Thymus (tissue), 11 donors: ENCODE measurements at regions not wholly inside any gene's neighbourhood (a gene's known extent, or its start where the extent isn't known, plus 50 kb on each side); places are given as distances from the start of the nearest gene placed in this dataset.

Source experiments
- DNase-seq, 9 donors: peaks; one replicate each; pipeline ENCODE4 v3.0.0-alpha.2; 2013; ENCODE audit warnings: low spot score in 9 of 9, low read depth in 6 of 9, missing footprints in 1 of 9
- H3K27ac ChIP-seq, 2 donors: one replicate each; pipeline ENCODE4 v1.5.1; 2013; ENCODE audit warnings: control low read depth in 1 of 2, low read depth in 1 of 2, low read length in 1 of 2, mild to moderate bottlenecking in 1 of 2, moderate library complexity in 1 of 2
- H3K27me3 ChIP-seq, 2 donors: one replicate each; pipeline ENCODE4 v1.5.1; 2013; ENCODE audit warnings: low read length in 1 of 2; ENCODE audit not compliant: control insufficient read depth in 2 of 2, insufficient read depth in 1 of 2
- H3K36me3 ChIP-seq, 2 donors: one replicate each; pipeline ENCODE4 v1.5.1; 2013; ENCODE audit warnings: low read length in 1 of 2, mild to moderate bottlenecking in 1 of 2, moderate library complexity in 1 of 2; ENCODE audit not compliant: control insufficient read depth in 2 of 2, insufficient read depth in 2 of 2
- H3K4me1 ChIP-seq, 2 donors: one replicate each; pipeline ENCODE4 v1.5.1; 2013; ENCODE audit warnings: low read length in 2 of 2; ENCODE audit not compliant: control insufficient read depth in 2 of 2, insufficient read depth in 2 of 2
- H3K4me3 ChIP-seq, 2 donors: one replicate each; pipeline ENCODE4 v1.5.1; 2013; ENCODE audit warnings: low read length in 2 of 2, control low read depth in 1 of 2, mild to moderate bottlenecking in 1 of 2
- H3K9me3 ChIP-seq, 2 donors: one replicate each; pipeline ENCODE4 v1.5.1; 2013; ENCODE audit warnings: low read length in 1 of 2, mild to moderate bottlenecking in 1 of 2; ENCODE audit not compliant: control insufficient read depth in 2 of 2, insufficient read depth in 1 of 2
- WGBS: extraction: QIAGEN DNeasy Blood & Tissue Kit; methylation state at CpG from one replicate; pipeline ENCODE4 v1.1.7; 2013; 5-methylcytosine and 5-hydroxymethylcytosine counted together
- donor health status: healthy.

GRCh38 chr6:27617700-27618689, 145.1 kb upstream of the ZNF184 start:
- peaks cover 14 to 51% of the 10 kb centered on the region in 2 donors for H3K27me3 ChIP-seq
- no peaks in the 10 kb centered on the region for H3K4me1 ChIP-seq
- no peaks in the 10 kb centered on the region for H3K9me3 ChIP-seq
- H3K36me3 ChIP-seq, result no peaks in the 10 kb centered on the region
- 30% methylated on average over 32 of the region's 32 CpGs for WGBS
- no peak overlapping the region for H3K27ac ChIP-seq
- H3K4me3 ChIP-seq, result peak overlapping the region in 1 of 2 donors; percentile 10
- no peak for DNase-seq

DNA sequence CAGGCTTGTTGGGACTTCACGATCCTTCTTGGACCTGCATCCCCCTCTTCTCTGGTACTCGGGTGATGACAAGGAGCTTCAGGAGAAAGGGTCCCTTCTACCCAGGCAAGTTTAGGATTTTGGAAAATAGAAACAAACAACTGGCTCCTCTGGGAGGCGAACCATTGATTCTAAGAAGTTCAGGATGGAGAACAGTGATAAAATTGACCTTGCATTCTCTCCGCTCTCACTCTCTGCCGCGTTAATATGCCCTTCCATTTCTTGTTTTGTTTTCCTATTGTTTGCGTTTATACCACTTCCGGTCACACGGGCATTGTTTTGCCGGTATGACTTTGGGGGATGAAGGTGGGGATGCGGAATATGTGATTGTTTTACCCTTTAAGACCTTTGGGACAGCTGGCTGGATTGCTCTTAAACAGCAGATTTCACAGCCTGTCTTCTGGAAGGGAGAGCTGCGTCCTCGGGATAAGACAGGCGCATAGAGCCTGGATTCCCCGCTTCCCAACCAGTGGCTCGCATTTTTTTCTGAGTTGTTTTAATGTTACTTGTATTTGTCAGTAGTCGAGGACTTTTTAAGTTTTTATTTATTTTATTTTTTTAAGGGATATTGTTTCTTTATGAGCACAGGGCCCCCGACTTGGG, 144.3 kb upstream of the ZNF184 start:
- Histone ChIP-seq H3K27ac (no peak overlapping the region), H3K4me3 (no peak overlapping the region), H3K4me1 (no peaks in the 10 kb centered on the region), H3K27me3 (peaks cover 14 to 48% of the 10 kb centered on the region in 2 donors), H3K9me3 (no peaks in the 10 kb centered on the region), H3K36me3 (no peaks in the 10 kb centered on the region)
- 7% methylated on average over 18 of the region's 18 CpGs for WGBS
- DNase-seq, result no peak

- H3K4me3 ChIP-seq, result no peak overlapping the region
- 61% methylated on average over 6 of the region's 6 CpGs for WGBS
- no peak overlapping the region for H3K27ac ChIP-seq
Measured at GRCh38 chr6:27616328-27617045, 143.6 kb upstream of the ZNF184 start.

DNA sequence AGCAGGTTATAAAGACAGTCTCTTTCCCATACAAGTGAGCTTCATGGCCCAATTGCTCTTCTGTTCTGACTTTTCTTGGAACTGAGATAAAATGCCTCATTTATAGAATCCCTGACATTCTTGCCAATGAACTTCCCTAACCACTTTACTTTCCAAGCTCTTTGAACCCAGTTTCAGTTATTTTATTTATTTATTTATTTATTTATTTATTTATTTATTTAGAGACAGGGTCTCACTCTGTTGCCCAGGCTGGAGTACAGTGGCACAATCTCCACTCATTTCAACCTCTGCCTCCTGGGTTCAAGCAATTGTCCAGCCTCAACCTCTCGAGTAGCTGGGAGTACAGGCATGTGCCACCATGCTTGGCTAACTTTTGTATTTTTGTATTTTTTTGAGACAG, 138.5 kb upstream of the ZNF184 start:
- peaks cover 3 to 26% of the 10 kb centered on the region in 2 donors for H3K27me3 ChIP-seq
- 88% methylated on average over 1 of the region's 1 CpG for WGBS

More at GRCh38 chr6:27616328-27617045, 143.6 kb upstream of the ZNF184 start:
- H3K36me3 ChIP-seq, result no peaks in the 10 kb centered on the region
- no peak for DNase-seq
- peaks cover 14 to 50% of the 10 kb centered on the region in 2 donors for H3K27me3 ChIP-seq
- H3K9me3 ChIP-seq, result no peaks in the 10 kb centered on the region
- no peaks in the 10 kb centered on the region for H3K4me1 ChIP-seq

GRCh38 chr6:27608916-27609883, 136.3 kb upstream of the ZNF184 start:
- Histone ChIP-seq H3K4me1 (no peaks in the 10 kb centered on the region), H3K9me3 (no peaks in the 10 kb centered on the region), H3K27ac (no peak overlapping the region), H3K36me3 (no peaks in the 10 kb centered on the region), H3K4me3 (no peak overlapping the region), H3K27me3 (peaks cover 11 to 39% of the 10 kb centered on the region in 2 donors)
- WGBS, result 55% methylated on average over 8 of the region's 8 CpGs
- DNase-seq, result peak in 7 of 9 donors; percentile 10 to 53 (median 14)

More for the DNA sequence above, 138.5 kb upstream of the ZNF184 start:
- Histone ChIP-seq H3K4me3 (no peak overlapping the region), H3K27ac (no peak overlapping the region), H3K4me1 (no peaks in the 10 kb centered on the region), H3K9me3 (no peaks in the 10 kb centered on the region), H3K36me3 (no peaks in the 10 kb centered on the region)
- no peak for DNase-seq

DNA sequence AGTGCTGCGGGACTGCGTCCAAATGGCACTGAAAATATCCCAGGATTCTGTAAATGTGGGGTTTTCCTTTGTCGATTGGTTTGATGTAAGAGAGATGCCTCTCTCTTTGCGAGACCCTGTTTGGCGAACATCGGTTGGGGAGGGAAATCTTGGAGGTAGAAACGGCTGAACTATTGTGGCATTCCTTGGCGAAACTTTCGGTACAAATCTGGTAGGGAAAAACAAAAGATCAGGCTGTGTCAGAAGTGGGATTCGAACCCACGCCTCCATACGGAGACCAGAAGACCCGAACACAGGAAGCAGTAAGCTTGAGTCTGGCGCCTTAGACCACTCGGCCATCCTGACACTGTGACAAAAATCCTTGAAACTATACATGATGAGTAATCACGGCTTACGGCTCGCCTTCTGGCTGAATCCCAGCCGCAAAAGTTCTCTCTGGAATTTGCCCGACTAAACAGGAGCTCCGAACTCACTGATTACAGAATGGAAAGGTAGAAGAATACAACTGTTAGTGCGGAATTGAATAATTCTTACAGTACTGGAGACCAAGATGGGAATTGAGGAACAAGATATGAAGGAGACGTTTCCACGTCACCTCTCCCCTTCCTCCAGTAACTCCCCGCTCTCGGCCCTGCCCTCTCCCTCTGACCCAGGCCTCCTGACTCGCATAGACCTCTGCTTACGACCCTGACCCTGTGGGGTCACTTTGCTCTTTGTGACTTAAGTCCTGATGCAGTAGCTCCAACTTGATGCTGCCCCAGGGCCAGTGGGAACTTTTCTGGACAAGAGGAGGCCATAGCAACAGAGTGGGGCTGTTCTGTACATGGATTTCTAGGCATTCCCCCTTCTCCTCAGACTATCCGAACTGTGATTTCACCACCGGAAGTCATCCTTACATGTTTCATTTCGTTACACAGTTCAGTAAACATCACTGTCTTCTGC, 132.8 kb upstream of the ZNF184 start:
- WGBS, result 15% methylated on average over 31 of the region's 31 CpGs
- H3K9me3 ChIP-seq, result peaks cover 0 to 2% of the 10 kb centered on the region in 2 donors
- no peak for DNase-seq
- H3K4me1 ChIP-seq, result no peaks in the 10 kb centered on the region
- peaks cover 26 to 66% of the 10 kb centered on the region in 2 donors for H3K27me3 ChIP-seq
- no peak overlapping the region for H3K4me3 ChIP-seq
- no peaks in the 10 kb centered on the region for H3K36me3 ChIP-seq
- no peak overlapping the region for H3K27ac ChIP-seq

- no peaks in the 10 kb centered on the region for H3K4me1 ChIP-seq
- no peak overlapping the region for H3K27ac ChIP-seq
- WGBS, result 10% methylated on average over 13 of the region's 13 CpGs
- H3K4me3 ChIP-seq, result no peak overlapping the region
- peaks cover 29 to 73% of the 10 kb centered on the region in 2 donors for H3K27me3 ChIP-seq
- H3K36me3 ChIP-seq, result no peaks in the 10 kb centered on the region
- peaks cover 0 to 2% of the 10 kb centered on the region in 2 donors for H3K9me3 ChIP-seq
- DNase-seq, result no peak
Measured at GRCh38 chr6:27604986-27605385, 132.1 kb upstream of the ZNF184 start.
